Heart left ventricle (tissue), 13 donors: ENCODE measurements at regions not wholly inside any gene's neighbourhood (a gene's known extent, or its start where the extent isn't known, plus 50 kb on each side); places are given as distances from the start of the nearest gene placed in this dataset.
"Not testable (repeated sequence)": the region's sequence is repeated elsewhere in the genome, so short reads cannot be mapped to it uniquely, and the experiment has no call there.

ENCODE experiments used
- CTCF ChIP-seq, 12 donors: fragments of 200-600 bp; sonication (generic) in 4 of 12; IDR thresholded peaks; one replicate each; pipeline versions ENCODE4 v1.5.0 to v1.8.0; 2018 to 2022; ENCODE audit warnings: antibody characterized with exemption in 12 of 12, mild to moderate bottlenecking in 5 of 12
- POLR2A ChIP-seq, 2 donors: fragments of 450-650 bp; IDR thresholded peaks; one replicate each; pipeline ENCODE4 v1.6.1; 2017; ENCODE audit warnings: antibody characterized with exemption in 2 of 2, mild to moderate bottlenecking in 2 of 2, moderate library complexity in 2 of 2
- donor health status: ischemic (EF 13 %, LVEDD 7.1; RV severe dilation, severe dysfunction).
- donor health status: DM: no; HTN: yes; CAD: no.
- donor health status: DM: no; HTN: no; CAD: no.
- donor health status: ischemic (EF 25% LVEDD 6.9; RV normal size, moderate dysfunction).
- donor health status: ischemic (EF 25% LVEDD 5.7; RV mildly dilated, moderate dysfunction).
- donor health status: ischemic (EF 35%, LVEDD 5.7; RV mildly dilated, moderate dysfunction).
- donor health status: nonischemic (EF 11% LVEDD 7.7; RV severe dilation, severe dysfunction).
- donor health status: DM: yes; HTN: yes; CAD: no.
- donor health status: PGD.
- donor health status: ischemic (EF 29% LVEDD 5.4; RV normal size, mild dysfunction).
- donor health status: nonischemic (EF 23%, LVEDD 6.1; RV moderate dilation, normal function).

- TF ChIP-seq CTCF, POLR2A (IDR thresholded peaks at IDR 0.05): not testable (repeated sequence)
Measured at GRCh38 chr20:25850133-25850532, 153.5 kb upstream of the ZNF337 start.
